B cell (primary cell): ENCODE measurements at regions not wholly inside any gene's neighbourhood (a gene's known extent, or its start where the extent isn't known, plus 50 kb on each side); places are given as distances from the start of the nearest gene placed in this dataset.

Experiments
- ATAC-seq: fragments of 200-7000 bp; cut with Tn5 transposase; one replicate; pipeline ENCODE4 v1.10.0; 2021; ENCODE audit warnings: low read depth, mild to moderate bottlenecking, moderate number of reproducible peaks, moderate library complexity
- CTCF ChIA-PET: fragments of 350-600 bp; sonication (Branson Sonifier 250); formaldehyde crosslinking; loops from one replicate; lab custom pipeline; 2021; ENCODE audit warnings: antibody characterized with exemption, inconsistent platforms; lab: Charles Lee
- POLR2A ChIA-PET: fragments of 350-600 bp; sonication (Branson Sonifier 250); formaldehyde crosslinking; loops from one replicate; lab custom pipeline; 2021; ENCODE audit warnings: antibody characterized with exemption; lab: Charles Lee
- DNase-seq: peaks from one replicate; pipeline ENCODE4 v3.0.0; 2013
- H2AFZ ChIP-seq: 2 replicates; pipeline ENCODE4 v1.6.1; 2012; ENCODE audit warnings: mild to moderate bottlenecking, low read depth, low read length; ENCODE audit not compliant: insufficient read depth, poor library complexity, severe bottlenecking
- H3K27ac ChIP-seq, 2 donors: 1 replicate in 1 of 2; 2 replicates in 1 of 2; pipeline ENCODE4 v1.5.1; 2012 to 2013; ENCODE audit warnings: low read length in 2 of 2, mild to moderate bottlenecking in 2 of 2, moderate library complexity in 1 of 2
- H3K27me3 ChIP-seq, 4 experiments: fragments of 200-600 bp in 1 of 4; sonication (generic) in 1 of 4; replicated peaks in 1 of 4; 1 replicate in 2 of 4; 2 replicates in 2 of 4; pipeline versions ENCODE4 v1.6.1 to v1.7.0; 2013 to 2016; ENCODE audit warnings: low read length in 3 of 4, mild to moderate bottlenecking in 2 of 4, mixed read lengths in 1 of 4, moderate library complexity in 1 of 4; ENCODE audit not compliant: insufficient read depth in 4 of 4, control insufficient read depth in 3 of 4; ENCODE audit errors: control extremely low read depth in 1 of 4
- H3K36me3 ChIP-seq, 2 experiments: replicated peaks in 1 of 2; 1 replicate in 1 of 2; 2 replicates in 1 of 2; pipeline versions ENCODE4 v1.6.1 to v1.7.1; 2013; ENCODE audit warnings: low read length in 1 of 2; ENCODE audit not compliant: insufficient read depth in 2 of 2, control insufficient read depth in 1 of 2; ENCODE audit errors: control extremely low read depth in 1 of 2, extremely low read depth in 1 of 2
- H3K4me1 ChIP-seq, 2 donors: fragments of 200-600 bp in 1 of 2; sonication (generic) in 1 of 2; 1 replicate in 1 of 2; 2 replicates in 1 of 2; pipeline versions ENCODE4 v1.5.1 to v1.6.1; 2013 to 2017; ENCODE audit warnings: low read length in 2 of 2; ENCODE audit not compliant: control insufficient read depth in 2 of 2, insufficient read depth in 2 of 2
- H3K4me2 ChIP-seq: replicated peaks from 2 replicates; pipeline ENCODE3; 2012; ENCODE audit warnings: mild to moderate bottlenecking, low read depth, low read length; ENCODE audit not compliant: poor library complexity, severe bottlenecking
- H3K4me3 ChIP-seq, 5 experiments: fragments of 200-600 bp in 1 of 5; sonication (generic) in 1 of 5; 1 replicate in 3 of 5; 2 replicates in 2 of 5; pipeline versions ENCODE4 v1.5.1 to v1.7.0; 2011 to 2016; ENCODE audit warnings: low read length in 4 of 5, mild to moderate bottlenecking in 4 of 5, low read depth in 2 of 5, control low read depth in 1 of 5, moderate library complexity in 1 of 5; ENCODE audit not compliant: insufficient read depth in 1 of 5; ENCODE audit errors: control extremely low read depth in 1 of 5, extremely low read depth in 1 of 5
- H3K79me2 ChIP-seq: fragments of 200-600 bp; sonication (generic); one replicate; pipeline ENCODE4 v1.6.0; 2016; ENCODE audit warnings: low read length; ENCODE audit not compliant: control insufficient read depth, insufficient read depth
- H3K9ac ChIP-seq: fragments of 200-600 bp; sonication (generic); 2 replicates; pipeline ENCODE4 v1.6.1; 2017; ENCODE audit warnings: mild to moderate bottlenecking, low read length, moderate library complexity
- H3K9me3 ChIP-seq, 3 donors: one replicate each; pipeline versions ENCODE4 v1.6.1 to v1.7.1; 2013; ENCODE audit warnings: low read length in 2 of 3; ENCODE audit not compliant: control insufficient read depth in 2 of 3, insufficient read depth in 1 of 3; ENCODE audit errors: control extremely low read depth in 1 of 3
- H4K20me1 ChIP-seq: 2 replicates; pipeline ENCODE4 v1.6.0; 2012; ENCODE audit warnings: mild to moderate bottlenecking, low read length; ENCODE audit not compliant: insufficient read depth, control insufficient read depth, poor library complexity, severe bottlenecking
- H3K27ac Mint-ChIP-seq: one replicate; pipeline ENCODE4 v1.8.0; 2021; ENCODE audit warnings: mixed read lengths
- H3K27me3 Mint-ChIP-seq: one replicate; pipeline ENCODE4 v1.8.0; 2021; ENCODE audit warnings: mixed read lengths
- H3K4me1 Mint-ChIP-seq: one replicate; pipeline ENCODE4 v1.8.0; 2021; ENCODE audit warnings: mixed read lengths
- H3K4me3 Mint-ChIP-seq: one replicate; pipeline ENCODE4 v1.8.0; 2021; ENCODE audit warnings: mixed read lengths
- H3K9me3 Mint-ChIP-seq: one replicate; pipeline ENCODE4 v1.8.0; 2022; ENCODE audit warnings: mixed read lengths; ENCODE audit not compliant: insufficient read depth
- CTCF ChIP-seq: fragments of 200-600 bp; IDR thresholded peaks from one replicate; pipeline ENCODE4 v1.8.0; 2022; ENCODE audit warnings: antibody characterized with exemption, mild to moderate bottlenecking
- EZH2 ChIP-seq: IDR thresholded peaks from 2 replicates; pipeline ENCODE4 v1.6.1; 2012; ENCODE audit warnings: borderline replicate concordance, low read depth, mild to moderate bottlenecking, moderate library complexity, low read length; ENCODE audit not compliant: insufficient read depth, poor library complexity, severe bottlenecking
- WGBS: methylation state at CpG from one replicate; pipeline ENCODE4 v1.1.5; 2013; ENCODE audit warnings: missing lambda C conversion rate; ENCODE audit not compliant: insufficient coverage; 5-methylcytosine and 5-hydroxymethylcytosine counted together
- intact Hi-C: fragments of 100-400 bp; cut with micrococcal nuclease; formaldehyde crosslinking; loops from one replicate; pipeline ENCODE4 v1.10.0; 2022

GRCh38 chr6:90922325-90922724, 335.5 kb upstream of the MAP3K7 start:
- 100% methylated on average over 1 of the region's 1 CpG for WGBS
- H3K27ac ChIP-seq: no peak overlapping the region

GRCh38 chr6:90918361-90918760, 331.5 kb upstream of the MAP3K7 start:
- POLR2A ChIA-PET: no interaction called here
- no peaks in the 10 kb centered on the region for H3K4me1 Mint-ChIP-seq
- no peak for DNase-seq
- Histone ChIP-seq H4K20me1 (no peaks in the 10 kb centered on the region), H2AFZ (no peak overlapping the region), H3K4me1 (no peaks in the 10 kb centered on the region), H3K4me3 (no peak overlapping the region), H3K4me2 (no peak overlapping the region), H3K36me3 (no peaks in the 10 kb centered on the region), H3K27ac (no peak overlapping the region), H3K27me3 (no peaks in the 10 kb centered on the region), H3K79me2 (no peaks in the 10 kb centered on the region), H3K9me3 (peaks cover 0 to 9% (median 4%) of the 10 kb centered on the region in 3 donors), H3K9ac (no peak overlapping the region)
- CTCF ChIA-PET: no interaction called here
- no peak overlapping the region for H3K27ac Mint-ChIP-seq
- peaks cover 3% of the 10 kb centered on the region for H3K9me3 Mint-ChIP-seq
- peaks cover 2% of the 10 kb centered on the region for H3K27me3 Mint-ChIP-seq
- H3K4me3 Mint-ChIP-seq: no peak overlapping the region
- TF ChIP-seq EZH2: no peak
- no peak for TF ChIP-seq CTCF
- intact Hi-C loops: no loop called here
- no peak for ATAC-seq

More at GRCh38 chr6:90922325-90922724, 335.5 kb upstream of the MAP3K7 start:
- no peak overlapping the region for H3K4me2 ChIP-seq
- H3K4me3 ChIP-seq: no peak overlapping the region
- no peaks in the 10 kb centered on the region for H3K27me3 ChIP-seq
- H4K20me1 ChIP-seq: no peaks in the 10 kb centered on the region
- H3K9ac ChIP-seq: no peak overlapping the region
- ATAC-seq: no peak
- no peaks in the 10 kb centered on the region for H3K36me3 ChIP-seq
- Mint-ChIP-seq H3K27ac (no peak overlapping the region), H3K9me3 (no peaks in the 10 kb centered on the region), H3K4me1 (no peaks in the 10 kb centered on the region), H3K27me3 (peaks cover 5% of the 10 kb centered on the region), H3K4me3 (no peak overlapping the region)
- H2AFZ ChIP-seq: no peak overlapping the region
- intact Hi-C loops: no loop called here
- ChIA-PET POLR2A (no interaction called here), CTCF (no interaction called here)
- DNase-seq: no peak
- no peak for TF ChIP-seq EZH2
- no peak for TF ChIP-seq CTCF
- no peaks in the 10 kb centered on the region for H3K79me2 ChIP-seq
- no peaks in the 10 kb centered on the region for H3K4me1 ChIP-seq
- no peaks in the 10 kb centered on the region for H3K9me3 ChIP-seq
